Ascending aorta (tissue), 2 donors: ENCODE measurements at regions not wholly inside any gene's neighbourhood (a gene's known extent, or its start where the extent isn't known, plus 50 kb on each side); places are given as distances from the start of the nearest gene placed in this dataset.
"Not testable (repeated sequence)": the region's sequence is repeated elsewhere in the genome, so short reads cannot be mapped to it uniquely, and the experiment has no call there.

Experiments
- DNase-seq, 2 donors: peaks; one replicate each; pipeline ENCODE4 v3.0.0-alpha.2; 2019; ENCODE audit warnings: low spot score in 2 of 2
- H3K27ac ChIP-seq, 2 donors: fragments of 200-600 bp; sonication (generic); one replicate each; pipeline ENCODE4 v1.5.1; 2016 to 2017; ENCODE audit warnings: mild to moderate bottlenecking in 1 of 2
- H3K27me3 ChIP-seq: fragments of 200-600 bp; sonication (generic); one replicate; pipeline ENCODE4 v1.5.1; 2017
- H3K36me3 ChIP-seq, 2 donors: fragments of 200-600 bp; sonication (generic); one replicate each; pipeline ENCODE4 v1.5.1; 2016
- H3K4me1 ChIP-seq, 2 donors: fragments of 200-600 bp; sonication (generic); one replicate each; pipeline ENCODE4 v1.5.1; 2016 to 2017; ENCODE audit warnings: mild to moderate bottlenecking in 1 of 2
- H3K4me3 ChIP-seq, 2 donors: fragments of 200-600 bp; sonication (generic); one replicate each; pipeline ENCODE4 v1.5.1; 2016 to 2017; ENCODE audit warnings: mild to moderate bottlenecking in 1 of 2
- H3K9me3 ChIP-seq, 2 donors: fragments of 200-600 bp; sonication (generic); one replicate each; pipeline ENCODE4 v1.5.1; 2016
- CTCF ChIP-seq, 3 experiments: fragments of 200-600 bp in 2 of 3; fragments of 450-650 bp in 1 of 3; sonication (generic) in 2 of 3; IDR thresholded peaks; one replicate each; pipeline ENCODE4 v1.5.1; 2016 to 2019; ENCODE audit warnings: antibody characterized with exemption in 3 of 3, mild to moderate bottlenecking in 1 of 3, moderate library complexity in 1 of 3
- intact Hi-C: fragments of 100-400 bp; cut with DNase I; formaldehyde crosslinking; loops from one replicate; pipeline ENCODE4 v1.15.1; 2023

- Histone ChIP-seq H3K36me3 (no peaks in the 10 kb centered on the region), H3K9me3 (no peaks in the 10 kb centered on the region), H3K27ac (no peak overlapping the region), H3K4me3 (no peak overlapping the region), H3K27me3 (no peaks in the 10 kb centered on the region), H3K4me1 (no peaks in the 10 kb centered on the region)
- intact Hi-C loops = no loop called here
- TF ChIP-seq CTCF (IDR thresholded peaks at IDR 0.05) = no peak
- DNase-seq = no peak
Measured at GRCh38 chr13:60273971-60274527, 110.3 kb upstream of the DIAPH3 start.

GRCh38 chr13:60274655-60275054, 110.9 kb upstream of the DIAPH3 start:
- Histone ChIP-seq H3K27ac (no peak overlapping the region), H3K4me3 (no peak overlapping the region), H3K9me3 (no peaks in the 10 kb centered on the region), H3K4me1 (no peaks in the 10 kb centered on the region), H3K27me3 (no peaks in the 10 kb centered on the region), H3K36me3 (no peaks in the 10 kb centered on the region)
- no peak for DNase-seq
- TF ChIP-seq CTCF (IDR thresholded peaks at IDR 0.05) = no peak
- intact Hi-C loops = no loop called here

- Histone ChIP-seq H3K27me3 (no peaks in the 10 kb centered on the region), H3K27ac (no peak overlapping the region), H3K9me3 (no peaks in the 10 kb centered on the region), H3K36me3 (no peaks in the 10 kb centered on the region), H3K4me1 (no peaks in the 10 kb centered on the region), H3K4me3 (no peak overlapping the region)
- no peak for DNase-seq
- intact Hi-C loops = no loop called here
- no peak for TF ChIP-seq CTCF (IDR thresholded peaks at IDR 0.05)
Measured at GRCh38 chr13:60275208-60275607, 111.5 kb upstream of the DIAPH3 start.

- H3K27ac ChIP-seq, intact Hi-C loops, H3K4me3 ChIP-seq, H3K9me3 ChIP-seq, DNase-seq, H3K36me3 ChIP-seq, H3K27me3 ChIP-seq, H3K4me1 ChIP-seq: not testable (repeated sequence)
Measured at GRCh38 chr13:60280524-60280923, 116.5 kb upstream of the TDRD3 start.

GRCh38 chr13:60282186-60282585, 114.8 kb upstream of the TDRD3 start:
- H3K4me1 ChIP-seq = no peaks in the 10 kb centered on the region
- no peak for DNase-seq
- no peak overlapping the region for H3K4me3 ChIP-seq
- intact Hi-C loops = no loop called here
- no peaks in the 10 kb centered on the region for H3K36me3 ChIP-seq
- H3K27me3 ChIP-seq = no peaks in the 10 kb centered on the region
- no peak overlapping the region for H3K27ac ChIP-seq
- TF ChIP-seq CTCF (IDR thresholded peaks at IDR 0.05) = no peak
- no peaks in the 10 kb centered on the region for H3K9me3 ChIP-seq

- no peaks in the 10 kb centered on the region for H3K4me1 ChIP-seq
- H3K27me3 ChIP-seq = no peaks in the 10 kb centered on the region
- TF ChIP-seq CTCF (IDR thresholded peaks at IDR 0.05) = no peak
- H3K4me3 ChIP-seq = no peak overlapping the region
- no peak overlapping the region for H3K27ac ChIP-seq
- intact Hi-C loops = no loop called here
- no peaks in the 10 kb centered on the region for H3K9me3 ChIP-seq
- H3K36me3 ChIP-seq = no peaks in the 10 kb centered on the region
- DNase-seq = no peak
Measured at GRCh38 chr13:60282708-60283107, 114.3 kb upstream of the TDRD3 start.
